ENCODE measurements at regions not wholly inside any gene's neighbourhood (a gene's known extent, or its start where the extent isn't known, plus 50 kb on each side); places are given as distances from the start of the nearest gene placed in this dataset.

GRCh38 chr11:106409671-106410070 lies 332.2 kb downstream of the AASDHPPT start:
- no peak overlapping the region for H3K4me3 ChIP-seq
- TF ChIP-seq POLR2AphosphoS5 (IDR thresholded peaks at IDR 0.05) (no peak), POLR2A (IDR thresholded peaks at IDR 0.05) (no peak)
- TF ChIP-seq, protein P1, sequence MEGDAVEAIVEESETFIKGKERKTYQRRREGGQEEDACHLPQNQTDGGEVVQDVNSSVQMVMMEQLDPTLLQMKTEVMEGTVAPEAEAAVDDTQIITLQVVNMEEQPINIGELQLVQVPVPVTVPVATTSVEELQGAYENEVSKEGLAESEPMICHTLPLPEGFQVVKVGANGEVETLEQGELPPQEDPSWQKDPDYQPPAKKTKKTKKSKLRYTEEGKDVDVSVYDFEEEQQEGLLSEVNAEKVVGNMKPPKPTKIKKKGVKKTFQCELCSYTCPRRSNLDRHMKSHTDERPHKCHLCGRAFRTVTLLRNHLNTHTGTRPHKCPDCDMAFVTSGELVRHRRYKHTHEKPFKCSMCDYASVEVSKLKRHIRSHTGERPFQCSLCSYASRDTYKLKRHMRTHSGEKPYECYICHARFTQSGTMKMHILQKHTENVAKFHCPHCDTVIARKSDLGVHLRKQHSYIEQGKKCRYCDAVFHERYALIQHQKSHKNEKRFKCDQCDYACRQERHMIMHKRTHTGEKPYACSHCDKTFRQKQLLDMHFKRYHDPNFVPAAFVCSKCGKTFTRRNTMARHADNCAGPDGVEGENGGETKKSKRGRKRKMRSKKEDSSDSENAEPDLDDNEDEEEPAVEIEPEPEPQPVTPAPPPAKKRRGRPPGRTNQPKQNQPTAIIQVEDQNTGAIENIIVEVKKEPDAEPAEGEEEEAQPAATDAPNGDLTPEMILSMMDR (IDR thresholded peaks at IDR 0.05) = no peak
- no peaks in the 10 kb centered on the region for H3K9me3 ChIP-seq
- 58% methylated on average over 2 of the region's 2 CpGs for WGBS
- H3K36me3 ChIP-seq = no peaks in the 10 kb centered on the region
- H3K27me3 ChIP-seq (replicated peaks; ENCODE audit: insufficient read depth) = no peaks in the 10 kb centered on the region
- no peak overlapping the region for H3K27ac ChIP-seq
- DNase-seq (ENCODE audit: low spot score) = no peak
- no peaks in the 10 kb centered on the region for H3K4me1 ChIP-seq (replicated peaks)
- intact Hi-C loops (cut with DNase I) = no loop called here

DNA sequence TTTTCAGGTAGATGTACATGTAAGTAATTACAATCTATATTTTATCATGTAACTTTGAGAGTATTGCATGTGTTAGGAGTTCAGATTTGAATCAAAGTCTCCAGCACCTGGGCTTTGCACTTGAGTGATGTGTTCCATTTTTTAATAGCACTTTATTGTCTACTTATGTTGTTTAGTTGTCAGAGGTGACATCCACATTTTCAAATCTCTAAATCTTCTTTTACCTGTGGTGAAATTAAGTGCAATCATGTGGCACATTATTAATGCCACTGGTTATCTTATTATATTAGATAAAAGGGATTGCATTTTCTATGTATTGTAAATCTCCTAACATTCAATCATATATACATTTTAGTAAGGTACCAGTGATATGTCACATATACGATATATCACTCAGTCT lies 333.4 kb downstream of the AASDHPPT start:
- H3K36me3 ChIP-seq = no peaks in the 10 kb centered on the region
- intact Hi-C loops (cut with DNase I) = no loop called here
- 100% methylated on average over 1 of the region's 1 CpG for WGBS
- no peak overlapping the region for H3K27ac ChIP-seq
- H3K4me1 ChIP-seq (replicated peaks) = no peaks in the 10 kb centered on the region
- no peak overlapping the region for H3K4me3 ChIP-seq
- TF ChIP-seq, protein P1 (IDR thresholded peaks at IDR 0.05) = no peak
- no peak for TF ChIP-seq POLR2A (IDR thresholded peaks at IDR 0.05)
- no peak for TF ChIP-seq POLR2AphosphoS5 (IDR thresholded peaks at IDR 0.05)
- no peak for DNase-seq (ENCODE audit: low spot score)
- no peaks in the 10 kb centered on the region for H3K9me3 ChIP-seq
- H3K27me3 ChIP-seq (replicated peaks; ENCODE audit: insufficient read depth) = no peaks in the 10 kb centered on the region

DNA sequence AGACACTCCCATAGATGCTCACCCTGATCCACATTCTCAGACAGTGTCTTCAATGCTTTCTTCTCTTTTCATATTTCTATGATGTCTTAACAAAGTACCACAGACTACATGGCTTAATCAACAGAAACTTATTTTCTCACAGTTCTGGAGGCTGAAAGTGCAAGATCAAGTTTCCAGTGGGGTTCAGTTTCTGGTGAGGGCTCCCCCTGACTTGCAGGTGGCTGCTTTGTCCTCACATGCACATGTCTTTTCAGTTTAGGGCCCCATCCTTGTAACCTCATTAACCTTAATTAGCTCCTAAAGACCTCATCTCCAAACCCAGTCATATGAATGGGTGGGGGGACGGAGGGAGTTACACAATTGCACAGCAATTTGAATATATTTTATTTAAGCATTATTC lies 335.8 kb downstream of the AASDHPPT start:
- Histone ChIP-seq H3K36me3 (no peaks in the 10 kb centered on the region), H3K9me3 (no peaks in the 10 kb centered on the region), H3K4me1 (replicated peaks) (no peaks in the 10 kb centered on the region), H3K4me3 (no peak overlapping the region), H3K27ac (no peak overlapping the region), H3K27me3 (replicated peaks; ENCODE audit: insufficient read depth) (no peaks in the 10 kb centered on the region)
- no peak for DNase-seq (ENCODE audit: low spot score)
- TF ChIP-seq, protein P1 (IDR thresholded peaks at IDR 0.05) = no peak
- TF ChIP-seq POLR2A (IDR thresholded peaks at IDR 0.05) (no peak), POLR2AphosphoS5 (IDR thresholded peaks at IDR 0.05) (no peak)
- WGBS = 67% methylated on average over 1 of the region's 1 CpG
- intact Hi-C loops (cut with DNase I) = no loop called here

- Histone ChIP-seq H3K27ac (no peak overlapping the region), H3K4me3 (no peak overlapping the region), H3K36me3 (no peaks in the 10 kb centered on the region), H3K9me3 (no peaks in the 10 kb centered on the region), H3K27me3 (replicated peaks; ENCODE audit: insufficient read depth) (no peaks in the 10 kb centered on the region), H3K4me1 (replicated peaks) (no peaks in the 10 kb centered on the region)
- TF ChIP-seq POLR2AphosphoS5 (IDR thresholded peaks at IDR 0.05) = no peak
- TF ChIP-seq, protein P1 (IDR thresholded peaks at IDR 0.05) = no peak
- TF ChIP-seq POLR2A (IDR thresholded peaks at IDR 0.05) = no peak
- 66% methylated on average over 5 of the region's 5 CpGs for WGBS
- no peak for DNase-seq (ENCODE audit: low spot score)
- intact Hi-C loops (cut with DNase I) = no loop called here
These were observed 338.0 kb downstream of the AASDHPPT start for GRCh38 chr11:106415510-106415909.

- Histone ChIP-seq H3K4me1 (replicated peaks) (no peaks in the 10 kb centered on the region), H3K27ac (no peak overlapping the region), H3K4me3 (no peak overlapping the region), H3K36me3 (no peaks in the 10 kb centered on the region), H3K9me3 (no peaks in the 10 kb centered on the region), H3K27me3 (replicated peaks; ENCODE audit: insufficient read depth) (no peaks in the 10 kb centered on the region)
- no peak for TF ChIP-seq POLR2A (IDR thresholded peaks at IDR 0.05)
- TF ChIP-seq POLR2AphosphoS5 (IDR thresholded peaks at IDR 0.05) = no peak
- TF ChIP-seq, protein P1 (IDR thresholded peaks at IDR 0.05) = no peak
- intact Hi-C loops (cut with DNase I) = no loop called here
- DNase-seq (ENCODE audit: low spot score) = no peak
- WGBS = 92% methylated on average over 1 of the region's 1 CpG
These were observed 341.3 kb downstream of the AASDHPPT start for GRCh38 chr11:106418791-106419190.

All from prostate gland (tissue), 2 donors.